Kidney capillary endothelial cell (primary cell): ENCODE measurements at regions not wholly inside any gene's neighbourhood (a gene's known extent, or its start where the extent isn't known, plus 50 kb on each side); places are given as distances from the start of the nearest gene placed in this dataset.

Source experiments
- DNase-seq: peaks from one replicate; pipeline ENCODE4 v3.0.0-alpha.2; 2018; ENCODE audit warnings: low spot score

DNA sequence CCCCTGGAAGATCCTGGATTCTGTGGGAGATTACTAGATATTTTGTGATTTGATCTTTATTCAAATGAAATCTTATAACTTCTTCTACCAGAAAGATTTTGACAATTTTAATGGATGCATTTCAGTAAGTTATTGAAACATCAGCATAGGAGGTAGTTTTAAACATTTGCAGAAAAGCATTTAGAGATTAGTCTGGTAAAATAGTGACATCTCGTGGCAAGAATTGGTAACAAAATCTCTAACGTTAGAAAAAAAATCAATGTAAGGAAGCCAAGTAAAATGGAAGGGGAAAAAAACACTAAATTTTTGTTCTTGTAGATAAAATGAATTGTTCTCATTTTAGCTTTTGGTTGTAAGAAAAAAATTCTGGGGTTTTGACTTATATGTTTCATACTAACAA, 73.3 kb downstream of the TASL start:
- peak; percentile 34 for DNase-seq

DNA sequence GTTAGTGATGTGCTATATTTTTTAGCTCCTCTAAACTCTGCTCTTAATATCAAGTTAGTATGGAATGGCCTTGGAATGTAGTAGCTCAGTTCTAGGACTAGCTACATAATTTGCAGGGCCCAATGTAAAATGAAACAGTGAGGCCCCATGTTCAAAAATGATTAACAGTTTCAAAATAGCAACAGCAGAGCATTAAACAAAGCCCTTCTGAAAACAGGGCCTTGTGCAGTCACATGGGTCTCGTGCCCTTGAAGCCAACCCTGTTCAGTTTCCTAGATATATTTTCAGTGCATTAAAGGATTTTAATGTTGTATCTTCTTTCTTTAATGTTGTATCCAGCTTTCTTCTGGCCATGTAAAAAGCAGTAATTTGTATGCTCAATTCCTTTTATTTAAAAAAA, 82.1 kb downstream of the TASL start:
- no peak for DNase-seq

DNA sequence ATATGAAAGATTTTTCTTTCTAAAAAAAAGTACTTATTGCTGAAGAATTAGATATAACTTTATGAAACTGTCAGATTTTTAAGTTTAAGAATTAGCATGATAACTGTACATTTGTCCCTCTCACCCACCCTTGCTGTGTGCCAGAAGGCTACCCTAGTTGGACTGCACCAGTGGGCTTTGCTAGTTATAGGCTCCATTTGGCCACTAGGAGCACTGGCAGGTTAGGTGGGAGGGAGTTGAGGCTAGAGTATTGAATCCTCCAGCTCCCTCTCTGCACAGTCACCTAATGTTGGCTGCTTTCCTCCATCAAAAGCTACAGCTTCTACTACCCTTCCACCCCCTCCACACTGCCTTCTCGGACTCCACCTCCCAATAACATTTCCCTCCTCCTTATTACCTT, 84.2 kb downstream of the TASL start:
- DNase-seq, result no peak

DNA sequence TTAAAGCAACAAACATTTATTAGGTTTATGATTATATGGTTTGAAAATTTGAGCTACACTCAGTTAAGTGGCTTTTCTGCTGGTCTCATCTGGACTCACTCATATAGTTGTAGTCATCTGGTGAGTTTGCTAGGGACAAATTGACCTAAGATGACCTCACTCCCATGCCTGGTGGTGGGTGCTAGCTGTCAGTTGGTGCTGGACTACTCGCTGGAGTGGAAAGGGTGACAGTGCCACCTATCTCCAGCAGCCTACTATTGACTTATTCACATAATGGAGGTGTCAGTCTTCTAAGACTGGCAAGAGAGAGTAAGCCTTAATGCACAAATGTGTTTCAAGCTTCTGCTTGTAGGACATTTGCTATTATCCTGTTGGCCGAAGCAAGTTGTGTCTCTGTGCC, 88.2 kb downstream of the TASL start:
- no peak for DNase-seq

DNA sequence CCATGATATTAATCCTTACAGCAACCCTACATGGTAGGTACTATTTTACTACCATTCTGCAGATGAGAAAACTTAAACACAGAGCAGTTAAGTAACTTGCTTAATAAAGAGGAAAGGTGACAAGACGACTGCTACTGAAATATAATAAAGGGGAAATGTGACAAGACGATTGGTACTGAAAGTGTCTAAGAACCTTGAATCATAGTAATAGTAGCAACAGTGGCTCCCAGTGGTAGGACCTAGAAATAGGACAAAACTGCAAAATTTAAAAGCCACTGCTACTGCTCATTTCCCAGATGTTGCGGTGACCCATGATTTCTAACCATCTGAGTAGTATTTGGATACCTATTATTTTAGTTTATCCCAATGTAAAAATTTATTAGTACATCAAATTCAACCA, 89.5 kb downstream of the TASL start:
- DNase-seq, result no peak

DNA sequence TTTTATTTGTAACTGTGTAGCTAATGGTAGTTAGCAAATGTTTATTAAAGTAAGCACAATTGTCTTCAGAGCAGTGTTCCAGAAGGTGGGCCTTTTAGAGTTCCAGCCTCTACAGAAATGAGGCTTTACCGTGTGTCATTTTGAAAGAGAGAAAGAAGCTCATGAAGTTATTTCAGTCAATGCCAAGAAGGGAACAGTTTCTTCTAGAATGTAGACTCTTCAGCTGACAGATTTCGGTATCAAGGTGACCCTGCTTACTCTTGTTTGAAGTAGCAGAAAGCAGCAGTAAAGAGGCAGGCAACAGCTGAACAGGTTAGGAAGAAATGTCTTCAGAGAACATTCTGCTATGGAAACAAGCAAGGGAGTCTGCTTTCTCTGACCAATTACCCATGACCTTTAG, 93.6 kb downstream of the TASL start:
- no peak for DNase-seq

DNA sequence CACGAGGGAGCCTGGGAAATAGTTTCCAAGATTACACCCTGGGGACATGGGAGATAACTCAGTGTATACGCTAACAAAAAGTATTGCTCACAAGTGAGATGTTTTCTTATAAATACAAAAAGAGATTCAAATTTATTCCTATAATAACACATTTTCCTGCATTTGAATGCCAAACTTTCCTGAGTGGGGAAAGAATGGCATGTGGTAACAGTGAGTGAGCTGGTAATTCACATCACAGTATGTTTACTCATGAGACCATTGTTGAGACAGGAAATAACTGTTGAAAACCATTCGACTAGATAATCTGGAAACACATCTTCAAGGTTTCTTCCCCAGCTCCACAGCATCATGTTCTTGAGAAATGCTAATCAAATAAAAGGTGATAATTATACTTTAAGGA, 109.1 kb downstream of the TASL start:
- no peak for DNase-seq
